ENCODE measurements at regions not wholly inside any gene's neighbourhood (a gene's known extent, or its start where the extent isn't known, plus 50 kb on each side); places are given as distances from the start of the nearest gene placed in this dataset.

DNA sequence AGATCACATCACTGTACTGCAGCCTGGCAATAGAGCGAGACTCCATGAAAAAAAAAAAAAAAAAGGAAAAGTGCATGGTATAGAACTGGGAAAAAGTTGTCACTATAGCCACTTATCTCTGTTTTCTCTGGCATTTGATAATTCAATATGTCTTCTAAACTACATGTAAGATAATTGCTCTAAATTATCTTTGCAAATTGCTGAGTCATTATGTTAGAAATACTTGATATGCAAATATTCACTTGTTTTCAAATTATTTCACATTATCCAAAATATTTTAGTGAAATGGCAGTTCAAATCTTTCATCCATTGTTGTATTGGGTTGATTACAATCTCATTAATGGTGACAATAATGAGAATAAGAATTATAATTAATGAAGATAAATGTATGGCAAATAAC lies 1455.1 kb downstream of the KCNT2 start:
- H3K4me3 ChIP-seq (ENCODE audit: low read depth, low read length, poor library complexity, severe bottlenecking) = no peak overlapping the region
- no peak overlapping the region for H3K27ac ChIP-seq (ENCODE audit: low read depth, low read length, poor library complexity, severe bottlenecking)
- H3K9me2 ChIP-seq (ENCODE audit: low read depth, low read length) = no peaks in the 10 kb centered on the region
- no peaks in the 10 kb centered on the region for H3K27me3 ChIP-seq (ENCODE audit: insufficient read depth, low read length)
- no peak overlapping the region for H3K9ac ChIP-seq (ENCODE audit: low read length)
- no peaks in the 10 kb centered on the region for H3K79me2 ChIP-seq (ENCODE audit: insufficient read depth, low read length)
- no peaks in the 10 kb centered on the region for H3K4me1 ChIP-seq (ENCODE audit: insufficient read depth, low read length, severe bottlenecking)
- no peaks in the 10 kb centered on the region for H3K9me3 ChIP-seq (ENCODE audit: low read length)
- H4K20me1 ChIP-seq (ENCODE audit: insufficient read depth, low read length) = no peaks in the 10 kb centered on the region
- H3F3A ChIP-seq (ENCODE audit: insufficient read depth, low read length) = no peaks in the 10 kb centered on the region
- H3K4me2 ChIP-seq (ENCODE audit: low read length) = no peak overlapping the region
- TF ChIP-seq, protein P1, sequence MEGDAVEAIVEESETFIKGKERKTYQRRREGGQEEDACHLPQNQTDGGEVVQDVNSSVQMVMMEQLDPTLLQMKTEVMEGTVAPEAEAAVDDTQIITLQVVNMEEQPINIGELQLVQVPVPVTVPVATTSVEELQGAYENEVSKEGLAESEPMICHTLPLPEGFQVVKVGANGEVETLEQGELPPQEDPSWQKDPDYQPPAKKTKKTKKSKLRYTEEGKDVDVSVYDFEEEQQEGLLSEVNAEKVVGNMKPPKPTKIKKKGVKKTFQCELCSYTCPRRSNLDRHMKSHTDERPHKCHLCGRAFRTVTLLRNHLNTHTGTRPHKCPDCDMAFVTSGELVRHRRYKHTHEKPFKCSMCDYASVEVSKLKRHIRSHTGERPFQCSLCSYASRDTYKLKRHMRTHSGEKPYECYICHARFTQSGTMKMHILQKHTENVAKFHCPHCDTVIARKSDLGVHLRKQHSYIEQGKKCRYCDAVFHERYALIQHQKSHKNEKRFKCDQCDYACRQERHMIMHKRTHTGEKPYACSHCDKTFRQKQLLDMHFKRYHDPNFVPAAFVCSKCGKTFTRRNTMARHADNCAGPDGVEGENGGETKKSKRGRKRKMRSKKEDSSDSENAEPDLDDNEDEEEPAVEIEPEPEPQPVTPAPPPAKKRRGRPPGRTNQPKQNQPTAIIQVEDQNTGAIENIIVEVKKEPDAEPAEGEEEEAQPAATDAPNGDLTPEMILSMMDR (IDR thresholded peaks at IDR 0.05; ENCODE audit: low read length) = no peak
- no peak for TF ChIP-seq EZH2 (IDR thresholded peaks at IDR 0.05; ENCODE audit: borderline replicate concordance, low read length)
- no peaks in the 10 kb centered on the region for H3K36me3 ChIP-seq (ENCODE audit: insufficient read depth, low read length)
- no peak overlapping the region for H2AFZ ChIP-seq (ENCODE audit: low read length)

DNA sequence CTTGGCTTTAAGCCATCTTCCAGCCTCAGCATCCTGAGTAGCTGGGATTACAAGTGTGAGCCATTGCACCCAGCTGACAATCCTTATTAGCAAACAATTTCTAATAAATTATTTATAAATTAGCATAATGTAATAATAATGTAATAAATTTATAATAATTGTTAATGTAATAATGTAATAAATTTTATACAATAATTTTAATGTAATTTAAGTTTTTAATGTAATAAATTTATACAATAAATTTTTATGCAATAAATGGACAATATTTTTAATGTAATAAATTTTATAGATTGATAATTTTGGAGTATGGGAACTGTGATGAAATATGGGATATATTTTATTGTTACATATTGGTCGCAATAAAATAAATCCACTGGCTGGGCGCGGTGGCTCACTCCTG lies 1457.5 kb downstream of the KCNT2 start:
- H3K9me2 ChIP-seq (ENCODE audit: low read depth, low read length) = no peaks in the 10 kb centered on the region
- no peak overlapping the region for H3K4me3 ChIP-seq (ENCODE audit: low read depth, low read length, poor library complexity, severe bottlenecking)
- no peak overlapping the region for H2AFZ ChIP-seq (ENCODE audit: low read length)
- no peaks in the 10 kb centered on the region for H3K9me3 ChIP-seq (ENCODE audit: low read length)
- H3F3A ChIP-seq (ENCODE audit: insufficient read depth, low read length) = no peaks in the 10 kb centered on the region
- TF ChIP-seq, protein P1 (IDR thresholded peaks at IDR 0.05; ENCODE audit: low read length) = no peak
- TF ChIP-seq EZH2 (IDR thresholded peaks at IDR 0.05; ENCODE audit: borderline replicate concordance, low read length) = no peak
- H3K9ac ChIP-seq (ENCODE audit: low read length) = no peak overlapping the region
- H3K27ac ChIP-seq (ENCODE audit: low read depth, low read length, poor library complexity, severe bottlenecking) = no peak overlapping the region
- H3K27me3 ChIP-seq (ENCODE audit: insufficient read depth, low read length) = no peaks in the 10 kb centered on the region
- H3K79me2 ChIP-seq (ENCODE audit: insufficient read depth, low read length) = no peaks in the 10 kb centered on the region
- H3K4me2 ChIP-seq (ENCODE audit: low read length) = no peak overlapping the region
- no peaks in the 10 kb centered on the region for H4K20me1 ChIP-seq (ENCODE audit: insufficient read depth, low read length)
- no peaks in the 10 kb centered on the region for H3K4me1 ChIP-seq (ENCODE audit: insufficient read depth, low read length, severe bottlenecking)
- H3K36me3 ChIP-seq (ENCODE audit: insufficient read depth, low read length) = no peaks in the 10 kb centered on the region

DNA sequence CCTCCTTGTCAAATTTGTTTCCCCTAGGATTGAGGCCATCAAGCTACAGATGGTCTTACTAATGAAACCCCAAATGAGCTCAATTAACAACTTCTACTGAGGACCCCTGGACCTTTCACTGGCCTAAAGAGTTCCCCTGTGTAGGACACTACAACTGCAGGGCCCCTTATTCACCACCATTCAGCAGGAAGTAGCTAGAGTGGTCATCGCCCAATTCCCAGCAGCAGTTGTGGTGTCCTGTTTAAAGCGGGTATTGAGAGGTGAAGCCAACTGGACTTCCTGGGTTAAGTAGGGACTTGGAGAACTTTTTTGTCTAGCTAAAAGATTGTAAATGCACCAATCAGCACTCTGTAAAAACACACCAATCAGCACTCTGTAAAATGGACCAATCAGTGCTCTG lies 1466.9 kb downstream of the KCNT2 start:
- H3K27ac ChIP-seq (ENCODE audit: low read depth, low read length, poor library complexity, severe bottlenecking) = no peak overlapping the region
- no peaks in the 10 kb centered on the region for H3K27me3 ChIP-seq (ENCODE audit: insufficient read depth, low read length)
- H3K4me2 ChIP-seq (ENCODE audit: low read length) = no peak overlapping the region
- no peaks in the 10 kb centered on the region for H3K79me2 ChIP-seq (ENCODE audit: insufficient read depth, low read length)
- H3K9me3 ChIP-seq (ENCODE audit: low read length) = 0 out of 2 replicates have a peak, but pooled peaks cover 2% of the 10 kb centered on the region
- H4K20me1 ChIP-seq (ENCODE audit: insufficient read depth, low read length) = no peaks in the 10 kb centered on the region
- TF ChIP-seq EZH2 (IDR thresholded peaks at IDR 0.05; ENCODE audit: borderline replicate concordance, low read length) = no peak
- TF ChIP-seq, protein P1 (IDR thresholded peaks at IDR 0.05; ENCODE audit: low read length) = no peak
- no peaks in the 10 kb centered on the region for H3F3A ChIP-seq (ENCODE audit: insufficient read depth, low read length)
- no peak overlapping the region for H3K4me3 ChIP-seq (ENCODE audit: low read depth, low read length, poor library complexity, severe bottlenecking)
- H3K4me1 ChIP-seq (ENCODE audit: insufficient read depth, low read length, severe bottlenecking) = peaks cover 8% of the 10 kb centered on the region
- H2AFZ ChIP-seq (ENCODE audit: low read length) = no peak overlapping the region
- H3K9ac ChIP-seq (ENCODE audit: low read length) = no peak overlapping the region
- no peaks in the 10 kb centered on the region for H3K9me2 ChIP-seq (ENCODE audit: low read depth, low read length)
- no peaks in the 10 kb centered on the region for H3K36me3 ChIP-seq (ENCODE audit: insufficient read depth, low read length)
